ENCODE measurements at regions not wholly inside any gene's neighbourhood (a gene's known extent, or its start where the extent isn't known, plus 50 kb on each side); places are given as distances from the start of the nearest gene placed in this dataset.

- H3K4me1 ChIP-seq (ENCODE audit: control insufficient read depth, extremely low read depth, insufficient read depth, low read length) = no peaks in the 10 kb centered on the region
- H2AFZ ChIP-seq (ENCODE audit: low read depth, low read length) = no peak overlapping the region
- ChIA-PET CTCF (no interaction called here), POLR2A (no interaction called here)
- H3K27ac ChIP-seq (ENCODE audit: insufficient read depth, low read depth, low read length) = no peak overlapping the region
- H3K4me3 ChIP-seq (replicated peaks in 1 of 3; ENCODE audit: insufficient read depth in 1 of 3, low read depth in 1 of 3, low read length in 3 of 3) = no peak overlapping the region
- DNase-seq (ENCODE audit: low read depth, low spot score) = no peak
- no TSS peak for BruUV-seq (replicated peaks)
- no peaks in the 10 kb centered on the region for H3K36me3 ChIP-seq (ENCODE audit: control insufficient read depth in 2 of 2, extremely low read depth in 1 of 2, insufficient read depth in 2 of 2, low read length in 2 of 2)
- H3K9ac ChIP-seq (replicated peaks; ENCODE audit: extremely low read depth, insufficient read depth, low read length) = no peak overlapping the region
- H3K79me2 ChIP-seq (ENCODE audit: control insufficient read depth, insufficient read depth, low read length) = no peaks in the 10 kb centered on the region
- intact Hi-C loops (cut with micrococcal nuclease) = no loop called here
- dilution Hi-C loops (cut with MboI; ENCODE audit: extremely low pct_ligation_motif_present, low sequenced_read_pairs) = no loop called here
- no peaks in the 10 kb centered on the region for H4K20me1 ChIP-seq (replicated peaks; ENCODE audit: control insufficient read depth, extremely low read depth, insufficient read depth, low read length)
- no peak for FAIRE-seq
- no peaks in the 10 kb centered on the region for H3K9me3 ChIP-seq (replicated peaks; ENCODE audit: control insufficient read depth, insufficient read depth, low read length)
- no peak overlapping the region for H3K4me2 ChIP-seq (ENCODE audit: insufficient read depth, low read length)
- TF ChIP-seq POLR2AphosphoS5 (IDR thresholded peaks at IDR 0.05; ENCODE audit: insufficient read depth, low read depth, low read length) (no peak), POLR2A (IDR thresholded peaks at IDR 0.05; ENCODE audit: low read depth, low read length) (no peak)
- no peaks in the 10 kb centered on the region for H3K27me3 ChIP-seq (ENCODE audit: control insufficient read depth in 2 of 2, insufficient read depth in 2 of 2, low read length in 2 of 2)
- no peaks in the 10 kb centered on the region for H3K9me1 ChIP-seq (replicated peaks; ENCODE audit: control insufficient read depth, extremely low read depth, insufficient read depth, low read length)
Measured at GRCh38 chr16:80442779-80443178, 98.0 kb upstream of the DYNLRB2 start.

GRCh38 chr16:80441935-80442334 is 98.9 kb upstream of the DYNLRB2 start:
- Histone ChIP-seq H3K9me3 (replicated peaks; ENCODE audit: control insufficient read depth, insufficient read depth, low read length) (no peaks in the 10 kb centered on the region), H3K4me3 (replicated peaks in 1 of 3; ENCODE audit: insufficient read depth in 1 of 3, low read depth in 1 of 3, low read length in 3 of 3) (no peak overlapping the region), H3K27ac (ENCODE audit: insufficient read depth, low read depth, low read length) (no peak overlapping the region), H3K9ac (replicated peaks; ENCODE audit: extremely low read depth, insufficient read depth, low read length) (no peak overlapping the region), H3K79me2 (ENCODE audit: control insufficient read depth, insufficient read depth, low read length) (no peaks in the 10 kb centered on the region), H3K4me2 (ENCODE audit: insufficient read depth, low read length) (no peak overlapping the region), H3K27me3 (ENCODE audit: control insufficient read depth in 2 of 2, insufficient read depth in 2 of 2, low read length in 2 of 2) (no peaks in the 10 kb centered on the region), H3K36me3 (ENCODE audit: control insufficient read depth in 2 of 2, extremely low read depth in 1 of 2, insufficient read depth in 2 of 2, low read length in 2 of 2) (no peaks in the 10 kb centered on the region), H3K9me1 (replicated peaks; ENCODE audit: control insufficient read depth, extremely low read depth, insufficient read depth, low read length) (no peaks in the 10 kb centered on the region), H2AFZ (ENCODE audit: low read depth, low read length) (no peak overlapping the region), H3K4me1 (ENCODE audit: control insufficient read depth, extremely low read depth, insufficient read depth, low read length) (no peaks in the 10 kb centered on the region), H4K20me1 (replicated peaks; ENCODE audit: control insufficient read depth, extremely low read depth, insufficient read depth, low read length) (no peaks in the 10 kb centered on the region)
- no peak for DNase-seq (ENCODE audit: low read depth, low spot score)
- dilution Hi-C loops (cut with MboI; ENCODE audit: extremely low pct_ligation_motif_present, low sequenced_read_pairs) (no loop called here), intact Hi-C loops (cut with micrococcal nuclease) (no loop called here)
- CTCF ChIA-PET = no interaction called here
- POLR2A ChIA-PET = no interaction called here
- no TSS peak for BruUV-seq (replicated peaks)
- no peak for TF ChIP-seq EZH2 (IDR thresholded peaks at IDR 0.05; ENCODE audit: borderline replicate concordance, low read depth, low read length, severe bottlenecking)
- no peak for TF ChIP-seq JUN (IDR thresholded peaks at IDR 0.05; ENCODE audit: borderline replicate concordance, insufficient read depth, insufficient read length, low read depth)
- TF ChIP-seq FOS (IDR thresholded peaks at IDR 0.05; ENCODE audit: borderline replicate concordance, insufficient read depth, low read length) = no peak
- TF ChIP-seq POLR2AphosphoS5 (IDR thresholded peaks at IDR 0.05; ENCODE audit: insufficient read depth, low read depth, low read length) = no peak
- no peak for TF ChIP-seq MAX (IDR thresholded peaks at IDR 0.05; ENCODE audit: insufficient read depth, insufficient read length)
- TF ChIP-seq POLR2A (IDR thresholded peaks at IDR 0.05; ENCODE audit: low read depth, low read length) = no peak
- no peak for TF ChIP-seq GATA2 (IDR thresholded peaks at IDR 0.05; ENCODE audit: insufficient read depth, insufficient read length, low read depth, low read length)
- TF ChIP-seq MYC (IDR thresholded peaks at IDR 0.05; ENCODE audit: low read depth, low read length) = no peak
- TF ChIP-seq CTCF (IDR thresholded peaks at IDR 0.05; ENCODE audit: extremely low read depth in 1 of 2, insufficient read depth in 1 of 2, low read depth in 1 of 2, low read length in 2 of 2) = no peak
- no peak for FAIRE-seq

Data from endothelial cell of umbilical vein (primary cell).